SH-SY5Y (cell line): ENCODE measurements at regions not wholly inside any gene's neighbourhood (a gene's known extent, or its start where the extent isn't known, plus 50 kb on each side); places are given as distances from the start of the nearest gene placed in this dataset.

Source experiments
- GATA2 ChIP-seq: IDR thresholded peaks from 2 replicates; pipeline ENCODE4 v1.6.1; 2011; ENCODE audit warnings: mild to moderate bottlenecking, low read depth, low read length
- GATA3 ChIP-seq: IDR thresholded peaks from 2 replicates; pipeline ENCODE4 v1.6.1; 2011; ENCODE audit warnings: low read depth, mild to moderate bottlenecking, low read length, moderate library complexity

GRCh38 chr20:24733416-24733815, 215.7 kb upstream of the CST7 start:
- TF ChIP-seq GATA2 (no peak), GATA3 (no peak)

- TF ChIP-seq GATA3 (no peak), GATA2 (no peak)
These were observed 214.9 kb upstream of the CST7 start for GRCh38 chr20:24734139-24734538.

- TF ChIP-seq GATA2 (peak; percentile 66), GATA3 (no peak)
These were observed 213.8 kb upstream of the CST7 start for GRCh38 chr20:24735263-24735662.

- no peak for TF ChIP-seq GATA2
- TF ChIP-seq GATA3, result no peak
These were observed 212.8 kb upstream of the CST7 start for GRCh38 chr20:24736131-24736843.

- TF ChIP-seq GATA3 (no peak), GATA2 (no peak)
These were observed 212.2 kb upstream of the CST7 start for GRCh38 chr20:24736844-24737211.

GRCh38 chr20:24737212-24737850, 211.7 kb upstream of the CST7 start:
- TF ChIP-seq GATA3 (no peak), GATA2 (no peak)

- TF ChIP-seq GATA3, result no peak
- no peak for TF ChIP-seq GATA2
These were observed 210.9 kb upstream of the CST7 start for GRCh38 chr20:24738058-24738775.

- TF ChIP-seq GATA3 (no peak), GATA2 (no peak)
These were observed 210.0 kb upstream of the CST7 start for GRCh38 chr20:24738981-24739633.

- no peak for TF ChIP-seq GATA3
- TF ChIP-seq GATA2, result no peak
These were observed 209.3 kb upstream of the CST7 start for GRCh38 chr20:24739746-24740145.

GRCh38 chr20:24741493-24742072, 207.5 kb upstream of the CST7 start:
- no peak for TF ChIP-seq GATA3
- no peak for TF ChIP-seq GATA2

- TF ChIP-seq GATA2 (no peak), GATA3 (no peak)
These were observed 206.6 kb upstream of the CST7 start for GRCh38 chr20:24742436-24742835.

- no peak for TF ChIP-seq GATA3
- TF ChIP-seq GATA2, result no peak
These were observed 206.1 kb upstream of the CST7 start for GRCh38 chr20:24742989-24743388.

GRCh38 chr20:24743641-24744040, 205.4 kb upstream of the CST7 start:
- TF ChIP-seq GATA3, result no peak
- no peak for TF ChIP-seq GATA2

GRCh38 chr20:24744747-24745146, 204.3 kb upstream of the CST7 start:
- TF ChIP-seq GATA2 (no peak), GATA3 (no peak)

- no peak for TF ChIP-seq GATA3
- TF ChIP-seq GATA2, result no peak
These were observed 203.9 kb upstream of the CST7 start for GRCh38 chr20:24745206-24745605.
